Liver (tissue), 3 donors: ENCODE measurements at regions not wholly inside any gene's neighbourhood (a gene's known extent, or its start where the extent isn't known, plus 50 kb on each side); places are given as distances from the start of the nearest gene placed in this dataset.

Source experiments
- RAD21 ChIP-seq, 2 donors: IDR thresholded peaks; 2 replicates each; pipeline ENCODE4 v1.6.1; 2016; ENCODE audit warnings: antibody characterized with exemption in 2 of 2, mild to moderate bottlenecking in 2 of 2
- YY1 ChIP-seq: IDR thresholded peaks from 2 replicates; pipeline ENCODE4 v1.6.1; 2016; ENCODE audit warnings: antibody characterized with exemption, mild to moderate bottlenecking
- TF ChIP-seq, protein P1 (sequence below): fragments of 150-350 bp; IDR thresholded peaks from 2 replicates; pipeline ENCODE4 v1.5.1; 2017; ENCODE audit warnings: improper control_type of control experiment, low read depth, low read length; ENCODE audit not compliant: missing input control
- TF ChIP-seq, protein P2 (sequence below): IDR thresholded peaks from 2 replicates; pipeline ENCODE4 v1.6.1; 2016; ENCODE audit warnings: antibody characterized with exemption
- donor health status: healthy.
- donor health status: healthy.

DNA sequence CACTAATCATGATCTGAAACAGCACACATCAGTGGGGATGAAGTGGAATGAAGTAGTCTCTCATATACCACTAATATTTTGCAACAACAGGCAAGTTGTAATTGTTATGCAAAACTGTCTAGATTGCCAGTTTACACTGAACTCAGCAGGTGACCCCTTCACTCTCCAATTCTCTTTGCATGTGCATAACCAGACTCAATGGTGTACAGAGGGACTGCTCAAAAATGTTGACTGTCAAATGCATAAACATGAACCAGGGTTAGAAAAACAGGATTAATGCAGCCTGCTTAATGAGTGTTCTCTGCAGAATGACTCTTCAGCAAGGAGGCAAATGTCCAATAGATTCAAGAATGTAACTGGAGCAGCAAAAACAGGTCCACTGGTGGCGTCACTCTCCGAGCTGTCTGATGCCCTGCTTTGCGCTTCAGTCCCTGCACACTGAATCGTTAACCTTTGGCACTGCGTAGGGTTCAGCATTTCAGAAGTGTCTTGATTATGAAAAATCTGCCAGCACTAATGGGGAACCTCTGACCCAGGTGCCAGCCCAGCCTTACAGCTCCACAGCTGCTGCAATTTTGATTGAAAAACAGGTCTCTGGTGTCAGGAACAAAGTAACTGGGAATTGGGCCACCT is 209.3 kb downstream of the TDRD15 start:
- TF ChIP-seq, protein P1, sequence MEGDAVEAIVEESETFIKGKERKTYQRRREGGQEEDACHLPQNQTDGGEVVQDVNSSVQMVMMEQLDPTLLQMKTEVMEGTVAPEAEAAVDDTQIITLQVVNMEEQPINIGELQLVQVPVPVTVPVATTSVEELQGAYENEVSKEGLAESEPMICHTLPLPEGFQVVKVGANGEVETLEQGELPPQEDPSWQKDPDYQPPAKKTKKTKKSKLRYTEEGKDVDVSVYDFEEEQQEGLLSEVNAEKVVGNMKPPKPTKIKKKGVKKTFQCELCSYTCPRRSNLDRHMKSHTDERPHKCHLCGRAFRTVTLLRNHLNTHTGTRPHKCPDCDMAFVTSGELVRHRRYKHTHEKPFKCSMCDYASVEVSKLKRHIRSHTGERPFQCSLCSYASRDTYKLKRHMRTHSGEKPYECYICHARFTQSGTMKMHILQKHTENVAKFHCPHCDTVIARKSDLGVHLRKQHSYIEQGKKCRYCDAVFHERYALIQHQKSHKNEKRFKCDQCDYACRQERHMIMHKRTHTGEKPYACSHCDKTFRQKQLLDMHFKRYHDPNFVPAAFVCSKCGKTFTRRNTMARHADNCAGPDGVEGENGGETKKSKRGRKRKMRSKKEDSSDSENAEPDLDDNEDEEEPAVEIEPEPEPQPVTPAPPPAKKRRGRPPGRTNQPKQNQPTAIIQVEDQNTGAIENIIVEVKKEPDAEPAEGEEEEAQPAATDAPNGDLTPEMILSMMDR = no peak
- no peak for TF ChIP-seq RAD21 (IDR thresholded peaks at IDR 0.05)
- TF ChIP-seq, protein P2, sequence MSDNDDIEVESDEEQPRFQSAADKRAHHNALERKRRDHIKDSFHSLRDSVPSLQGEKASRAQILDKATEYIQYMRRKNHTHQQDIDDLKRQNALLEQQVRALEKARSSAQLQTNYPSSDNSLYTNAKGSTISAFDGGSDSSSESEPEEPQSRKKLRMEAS = no peak
- TF ChIP-seq YY1 = no peak
